GM18858 (cell line): ENCODE measurements at regions not wholly inside any gene's neighbourhood (a gene's known extent, or its start where the extent isn't known, plus 50 kb on each side); places are given as distances from the start of the nearest gene placed in this dataset.

Experiments
- ATAC-seq: cut with Tn5 transposase; IDR thresholded peaks from one replicate; pipeline ENCODE4 v1.9.1; 2021; ENCODE audit not compliant: unreplicated experiment

DNA sequence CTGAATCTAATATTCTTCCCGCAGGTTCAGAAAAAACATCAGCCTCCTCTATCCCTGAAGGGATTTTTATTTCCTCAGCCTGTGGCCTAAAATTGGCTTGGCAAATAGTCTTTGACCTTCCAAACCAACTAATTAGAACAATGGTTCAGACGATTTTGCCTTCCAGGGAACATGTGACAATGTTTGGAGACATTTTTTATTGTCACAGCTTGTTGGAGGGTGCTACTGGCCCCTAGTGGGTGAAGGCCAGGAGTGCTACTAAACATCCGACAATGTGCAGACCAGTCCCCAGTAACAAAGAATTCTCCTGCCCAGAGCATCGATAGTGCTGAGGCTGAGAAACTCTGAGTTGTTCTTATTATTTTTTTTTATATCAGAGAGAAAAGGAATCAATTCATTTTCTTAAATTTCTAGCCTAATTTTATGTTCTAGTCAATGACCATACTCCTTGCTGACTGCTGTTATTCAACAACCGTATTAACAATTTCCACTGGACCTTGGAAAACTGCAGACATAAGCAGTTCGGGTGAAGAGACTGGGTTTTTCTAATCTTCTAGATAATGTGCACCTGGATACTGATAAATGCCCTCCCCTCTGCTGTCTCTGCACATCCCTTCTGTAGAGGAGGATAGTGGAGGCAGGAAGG is 280.7 kb downstream of the LMX1A start:
- ATAC-seq: no peak

DNA sequence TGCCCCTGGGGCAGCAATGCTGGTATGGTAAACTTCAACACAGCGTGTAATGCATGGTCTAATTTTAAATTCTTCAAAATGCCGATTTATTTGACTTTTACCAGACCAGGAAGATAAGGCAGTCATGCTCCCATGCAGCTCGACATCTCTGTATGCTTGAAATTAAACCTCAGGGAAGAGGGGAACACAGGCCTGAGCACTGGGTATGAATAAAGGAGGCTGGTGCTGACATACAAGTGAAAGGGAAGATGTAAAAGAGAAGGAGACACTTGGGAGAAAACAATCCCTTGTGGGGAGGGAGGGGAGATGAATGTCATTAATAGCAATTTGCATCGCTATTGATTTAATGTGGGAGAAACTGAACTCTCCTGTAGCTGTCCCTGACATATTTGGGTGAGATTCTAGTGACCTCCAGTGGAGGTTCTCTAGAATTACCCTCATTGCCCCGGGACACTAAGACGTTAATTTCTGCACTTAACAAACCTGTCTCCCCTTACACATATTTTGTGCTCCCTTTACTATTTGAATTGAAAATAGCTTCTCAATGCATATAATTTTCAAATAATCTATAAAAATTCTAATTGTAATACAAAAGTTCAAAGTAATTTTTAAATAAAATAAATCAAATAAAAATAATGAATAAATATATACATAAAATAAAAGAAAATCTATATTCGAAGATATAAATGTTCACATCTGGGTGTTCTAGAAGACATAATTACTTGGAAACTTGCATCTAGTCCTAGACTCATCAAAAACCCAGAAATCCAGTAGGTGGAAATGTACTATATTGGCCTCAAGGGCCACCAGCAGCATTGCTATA is 283.1 kb downstream of the LMX1A start:
- ATAC-seq: peak; percentile 65

GRCh38 chr1:165070675-165071074 is 285.8 kb downstream of the LMX1A start:
- ATAC-seq: no peak

DNA sequence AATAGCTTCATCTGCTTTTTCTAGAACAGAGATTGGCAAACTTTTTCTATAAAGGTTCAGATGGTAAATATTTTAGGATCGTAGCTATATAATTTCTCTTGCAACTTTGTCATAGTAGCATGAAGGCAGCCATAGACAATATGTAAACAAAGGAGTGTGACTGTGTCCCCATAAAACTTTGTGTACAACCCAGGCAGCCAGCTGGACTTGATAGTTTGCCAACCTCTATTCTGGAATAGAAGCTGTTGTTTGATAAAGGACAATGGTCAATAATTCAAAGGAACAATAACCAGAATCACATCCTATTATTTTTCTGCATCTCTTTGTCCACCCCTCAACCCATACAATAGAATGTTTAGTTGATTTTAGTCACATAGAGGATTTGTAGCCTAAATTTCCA is 286.7 kb downstream of the LMX1A start:
- ATAC-seq: no peak

- ATAC-seq: no peak
Measured at GRCh38 chr1:165068741-165069140, 287.8 kb downstream of the LMX1A start.

DNA sequence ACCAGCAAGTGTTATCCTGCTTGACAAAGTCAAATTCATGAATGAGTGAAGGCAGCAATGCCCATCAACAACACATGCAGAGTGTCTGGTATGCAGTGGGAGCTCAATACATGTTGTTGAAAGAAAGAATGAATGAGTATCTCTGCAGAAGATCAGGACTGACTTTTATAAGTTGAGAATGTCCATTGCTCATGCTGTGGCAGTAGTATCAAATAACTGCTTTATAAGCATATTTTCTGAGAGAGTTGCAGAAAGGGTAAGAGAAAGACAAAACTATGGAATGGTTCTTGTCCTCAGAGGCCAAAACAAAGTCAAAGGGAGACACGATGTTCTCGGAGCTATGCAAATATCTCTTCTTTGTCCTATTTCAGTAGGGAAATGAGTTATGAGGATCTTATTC is 288.7 kb downstream of the LMX1A start:
- ATAC-seq: no peak

GRCh38 chr1:165063181-165063965 is 293.1 kb downstream of the LMX1A start:
- ATAC-seq: no peak

GRCh38 chr1:165062346-165062745 is 294.2 kb downstream of the LMX1A start:
- ATAC-seq: no peak

DNA sequence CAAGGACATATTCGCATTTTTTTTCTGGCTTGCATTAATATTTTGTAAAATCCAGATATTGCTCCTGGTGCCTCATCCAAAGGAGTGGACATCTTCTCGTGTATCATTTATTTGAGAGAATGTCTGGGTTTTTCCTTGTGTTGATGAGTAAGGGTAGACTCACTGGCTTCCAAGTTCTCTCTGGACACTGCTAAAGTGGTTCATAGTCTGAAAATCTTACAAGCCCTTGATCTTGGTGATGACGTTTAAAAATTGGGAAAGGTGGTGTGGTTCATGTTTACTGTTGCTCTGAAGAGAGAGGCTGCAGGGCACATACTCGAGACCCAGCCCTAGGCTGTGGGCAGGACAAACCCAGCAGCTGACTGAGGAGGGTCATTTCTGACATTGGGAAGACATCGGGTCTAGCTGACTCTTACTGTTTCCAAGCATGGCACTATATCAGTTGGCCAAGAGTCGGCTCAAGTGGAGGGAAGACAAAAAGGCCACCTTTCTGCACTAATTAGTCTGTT is 296.2 kb downstream of the LMX1A start:
- ATAC-seq: no peak

- ATAC-seq: no peak
Measured at GRCh38 chr1:165057956-165058355, 298.6 kb downstream of the LMX1A start.

- ATAC-seq: no peak
Measured at GRCh38 chr1:165056914-165057313, 299.6 kb downstream of the LMX1A start.

DNA sequence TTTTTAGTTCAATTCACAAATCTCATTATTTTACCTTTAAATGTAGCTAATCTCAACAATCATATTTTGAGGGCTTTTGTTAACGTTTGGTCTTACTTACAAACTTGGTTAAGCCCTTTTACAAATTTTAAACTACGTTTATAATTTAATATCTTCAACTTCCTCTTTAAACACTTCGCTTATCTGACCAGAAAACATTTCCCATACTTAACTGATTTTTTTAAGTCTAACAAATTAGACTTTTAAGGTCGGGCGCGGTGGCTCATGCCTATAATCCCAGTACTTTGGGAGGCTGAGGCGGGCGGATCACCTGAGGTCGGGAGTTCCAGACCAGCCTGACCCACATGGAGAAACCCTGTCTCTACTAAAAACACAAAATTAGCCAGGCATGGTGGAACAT is 300.9 kb downstream of the LMX1A start:
- ATAC-seq: no peak

GRCh38 chr1:165054627-165055026 is 301.9 kb downstream of the LMX1A start:
- ATAC-seq: no peak

GRCh38 chr1:165053351-165053750 is 303.2 kb downstream of the LMX1A start:
- no peak for ATAC-seq

GRCh38 chr1:165052936-165053335 is 303.6 kb downstream of the LMX1A start:
- ATAC-seq: no peak

- ATAC-seq: no peak
Measured at GRCh38 chr1:165052431-165052830, 304.1 kb downstream of the LMX1A start.

DNA sequence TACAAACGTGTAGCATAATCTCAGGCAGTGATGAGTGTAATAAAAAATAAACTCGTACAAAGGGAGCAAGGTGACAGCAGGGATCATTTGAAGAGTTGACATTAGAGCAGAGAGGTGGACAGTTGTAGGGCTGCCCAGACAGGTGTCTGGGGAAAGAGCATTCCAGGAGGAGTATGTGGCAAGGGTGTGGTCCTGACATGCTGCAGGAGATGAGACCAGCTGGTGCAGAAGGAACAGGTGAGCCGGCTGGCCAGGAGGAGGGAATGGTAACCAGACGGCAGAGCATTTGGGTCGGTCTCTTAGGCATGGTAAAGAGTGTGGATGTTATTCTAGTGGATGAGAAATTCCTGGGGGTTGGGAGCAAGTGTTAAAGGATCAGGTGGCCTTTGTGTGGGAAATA is 306.3 kb downstream of the LMX1A start:
- no peak for ATAC-seq

DNA sequence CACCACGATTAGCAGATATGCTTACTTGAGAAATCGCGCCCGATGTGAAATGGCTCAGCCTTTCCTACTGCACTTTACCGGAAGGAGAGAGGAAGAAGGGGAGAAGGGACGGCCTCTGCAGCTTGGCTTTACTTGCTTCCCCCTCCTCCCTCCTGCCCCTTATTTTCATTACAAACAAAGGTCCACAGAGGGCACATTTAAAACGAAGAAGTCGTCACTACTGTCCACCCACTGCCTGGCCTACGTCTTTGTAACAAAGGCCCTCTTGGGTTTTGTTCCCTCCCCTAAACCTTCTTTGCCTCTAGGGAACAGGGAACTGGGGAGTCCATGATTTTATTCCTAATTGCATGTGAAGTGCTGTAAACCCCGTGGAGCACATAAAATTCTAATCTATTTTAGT is 308.5 kb downstream of the LMX1A start:
- no peak for ATAC-seq

DNA sequence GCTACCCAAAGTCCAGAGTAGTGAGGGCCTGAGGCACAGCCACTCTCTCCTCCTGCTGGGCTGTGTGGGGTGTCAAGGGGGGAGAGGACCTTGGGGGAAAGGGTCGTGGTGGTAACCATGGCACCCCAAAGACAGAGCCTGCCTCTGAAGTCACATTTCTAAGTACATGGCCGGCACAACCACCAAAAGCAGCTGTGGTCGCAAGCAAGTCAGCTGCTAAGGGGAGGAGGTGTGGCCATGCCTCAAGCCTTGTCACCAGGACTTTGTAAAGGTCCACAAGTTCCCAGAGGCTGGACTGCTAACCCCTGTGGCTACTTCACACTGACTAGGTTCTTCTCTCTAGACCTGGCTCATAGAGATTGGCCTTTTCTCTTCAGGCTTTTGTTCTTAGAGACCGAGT is 310.6 kb downstream of the LMX1A start:
- no peak for ATAC-seq

GRCh38 chr1:165040641-165041040 is 315.9 kb downstream of the LMX1A start:
- ATAC-seq: no peak

DNA sequence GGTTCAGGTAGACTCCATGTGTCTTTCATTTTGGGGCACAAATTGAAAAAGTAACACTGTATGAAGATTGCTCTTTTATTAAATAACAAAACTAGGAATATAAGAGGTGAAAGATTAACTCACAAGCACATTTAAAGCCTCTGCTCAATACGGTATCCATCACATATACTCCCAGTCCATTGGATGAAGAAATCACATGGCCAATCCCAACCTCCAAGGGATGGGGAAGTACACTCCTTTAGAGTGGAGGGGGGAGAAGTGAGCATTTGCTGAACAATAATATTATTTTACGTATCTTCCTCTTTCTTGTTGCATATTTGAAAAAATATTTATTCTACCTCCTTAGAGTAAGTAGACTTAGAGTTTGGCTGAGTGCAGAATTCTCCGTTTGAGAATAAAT is 316.5 kb downstream of the LMX1A start:
- no peak for ATAC-seq

GRCh38 chr1:165036403-165036802 is 320.1 kb downstream of the LMX1A start:
- ATAC-seq: no peak
